OCI-M2 (cell line): ENCODE measurements at regions not wholly inside any gene's neighbourhood (a gene's known extent, or its start where the extent isn't known, plus 50 kb on each side); places are given as distances from the start of the nearest gene placed in this dataset.
"Not testable (repeated sequence)": the region's sequence is repeated elsewhere in the genome, so short reads cannot be mapped to it uniquely, and the experiment has no call there.

Source experiments
- DNase-seq: peaks from one replicate; lab custom pipeline; 2025; ENCODE audit not compliant: unreplicated experiment; lab: John Stamatoyannopoulos, UW

DNA sequence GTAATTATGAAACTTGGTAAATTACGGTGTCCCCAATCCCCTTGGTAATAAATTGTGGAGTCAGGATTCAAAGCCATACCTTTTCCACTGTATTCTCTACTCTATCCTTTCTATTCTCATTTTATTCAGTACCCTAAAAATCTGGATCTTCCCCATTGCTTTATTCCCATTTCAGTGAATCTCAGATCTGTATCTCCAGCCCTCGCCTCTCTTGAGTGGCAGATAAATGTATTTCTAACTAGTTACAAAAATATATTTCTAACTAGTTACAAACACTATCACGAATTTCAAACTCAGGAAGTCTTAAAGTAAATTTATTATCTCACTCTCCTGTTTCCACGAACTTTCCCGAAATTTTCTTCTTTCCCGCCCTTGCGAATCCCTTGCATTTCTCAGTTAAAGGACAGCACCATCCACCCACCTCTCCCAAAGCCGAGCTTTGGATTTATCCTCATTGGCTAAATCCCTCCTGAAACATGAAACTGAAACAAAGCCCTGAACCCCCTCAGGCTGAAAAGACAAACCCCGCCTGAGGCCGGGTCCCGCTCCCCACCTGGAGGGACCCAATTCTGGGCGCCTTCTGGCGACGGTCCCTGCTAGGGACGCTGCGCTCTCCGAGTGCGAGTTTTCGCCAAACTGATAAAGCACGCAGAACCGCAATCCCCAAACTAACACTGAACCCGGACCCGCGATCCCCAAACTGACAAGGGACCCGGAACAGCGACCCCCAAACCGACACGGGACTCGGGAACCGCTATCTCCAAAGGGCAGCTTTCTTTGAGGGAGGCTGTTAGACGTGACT is 164.3 kb upstream of the PABPC3 start:
- no peak for DNase-seq

DNA sequence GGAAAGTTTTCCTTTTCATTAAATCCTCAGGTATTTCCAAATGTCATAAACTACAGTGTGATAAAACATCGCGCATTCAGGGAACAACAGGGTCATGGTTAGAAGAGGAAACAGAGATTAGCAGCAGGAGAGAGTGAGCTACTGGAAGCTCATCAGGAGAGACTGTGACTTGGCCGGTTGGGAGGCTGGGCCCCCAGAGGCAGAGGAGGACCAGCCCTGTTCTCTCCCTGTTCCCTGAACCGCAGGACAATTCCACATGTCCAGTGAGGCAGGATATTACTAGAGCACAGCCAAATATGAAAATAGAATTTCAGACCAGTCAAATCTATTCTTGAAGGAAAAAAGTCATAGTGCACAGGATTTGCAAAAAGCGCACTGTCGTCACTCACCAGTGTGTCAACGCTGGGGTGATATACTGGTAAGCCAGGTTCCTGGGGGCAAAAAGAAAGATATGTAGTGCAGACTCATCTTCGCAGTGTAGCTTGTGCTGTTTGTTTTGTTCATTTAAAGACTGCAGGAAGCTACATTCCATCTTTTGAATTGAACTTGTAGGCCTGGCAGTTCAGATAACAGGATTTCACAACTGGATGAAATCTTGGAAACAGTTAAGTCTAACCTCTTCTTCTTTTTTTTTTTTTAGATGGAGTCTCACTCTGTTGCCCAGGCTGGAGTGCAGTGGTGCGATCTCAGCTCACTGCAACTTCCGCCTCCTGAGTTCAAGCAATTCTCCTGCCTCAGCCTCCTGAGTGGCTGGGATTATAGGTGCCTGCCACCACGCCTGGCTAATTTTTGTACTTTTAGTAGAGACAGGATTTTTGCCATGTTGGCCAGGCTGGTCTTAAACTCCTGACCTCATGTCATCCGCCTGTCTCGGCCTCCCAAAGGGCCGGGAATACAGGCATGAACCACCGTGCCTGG is 162.6 kb upstream of the PABPC3 start:
- not testable (repeated sequence) for DNase-seq

DNA sequence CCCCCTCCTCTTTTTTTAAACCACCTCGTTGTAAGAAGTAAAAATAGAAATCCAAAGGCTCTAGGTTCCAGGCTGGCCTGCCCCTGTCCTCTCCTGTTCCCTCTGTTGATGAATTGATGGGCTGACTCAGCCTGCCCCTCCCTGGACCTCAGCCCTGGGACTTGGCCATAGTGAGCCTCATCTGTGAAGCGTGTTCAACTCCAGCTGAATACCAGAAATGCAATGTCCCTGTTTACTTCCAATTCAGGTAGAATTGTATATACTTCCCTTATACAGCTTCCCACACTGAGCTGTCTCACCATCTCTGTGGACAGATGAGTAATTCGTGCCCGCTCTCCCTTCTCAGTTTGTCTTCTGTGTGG is 161.9 kb upstream of the PABPC3 start:
- DNase-seq = not testable (repeated sequence)

DNA sequence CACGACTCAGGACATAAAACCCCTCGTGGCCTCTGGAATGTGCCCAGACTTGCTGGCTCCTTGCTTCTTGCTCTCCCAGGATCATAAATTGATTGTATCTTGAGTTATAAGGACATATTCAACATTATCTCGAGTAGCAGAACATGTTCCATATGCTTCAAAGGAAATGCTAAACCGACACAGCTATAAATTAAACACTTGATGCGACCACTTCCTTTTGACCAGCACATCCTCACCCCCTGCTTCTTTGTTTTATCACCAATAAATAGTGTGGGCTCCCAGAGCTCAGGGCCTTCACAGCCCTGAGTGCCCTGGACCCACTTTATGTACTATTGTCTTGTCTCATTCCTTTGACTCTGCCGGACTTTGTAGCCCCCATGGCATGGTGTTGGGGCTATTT is 157.0 kb upstream of the PABPC3 start:
- no peak for DNase-seq

DNA sequence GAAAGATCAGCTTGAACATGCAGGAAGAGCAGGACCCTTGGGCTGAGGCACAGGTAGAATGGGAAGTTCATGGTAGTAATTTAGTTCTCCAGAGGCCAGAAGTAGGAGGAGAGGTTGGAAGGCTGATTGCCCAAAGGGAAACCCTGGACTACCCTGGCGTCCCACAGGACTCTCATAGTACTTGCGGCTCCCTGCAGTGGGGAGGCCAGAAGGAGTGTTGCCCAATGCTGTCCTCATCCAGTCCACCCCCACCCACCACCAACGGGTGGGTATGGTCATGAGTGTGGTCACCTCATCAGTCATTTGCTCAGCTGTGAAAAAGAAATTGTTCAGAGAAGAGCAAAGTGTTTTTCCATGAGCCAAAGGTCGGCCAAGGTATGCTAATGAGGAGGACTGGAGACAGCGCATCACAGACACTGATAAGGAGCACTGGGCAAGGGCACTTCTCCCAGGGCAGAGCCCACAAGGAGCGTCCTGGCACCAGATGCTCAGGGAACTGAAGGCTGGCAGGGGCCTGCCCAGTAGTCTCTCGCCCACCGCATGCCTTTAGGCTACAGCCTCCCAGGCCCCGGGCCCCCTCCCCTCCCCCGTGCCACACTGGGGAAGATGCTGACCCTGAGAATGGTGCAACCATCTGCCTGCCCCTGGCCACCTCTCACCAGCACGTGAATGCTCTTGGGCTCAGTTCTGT is 154.8 kb upstream of the PABPC3 start:
- not testable (repeated sequence) for DNase-seq

DNA sequence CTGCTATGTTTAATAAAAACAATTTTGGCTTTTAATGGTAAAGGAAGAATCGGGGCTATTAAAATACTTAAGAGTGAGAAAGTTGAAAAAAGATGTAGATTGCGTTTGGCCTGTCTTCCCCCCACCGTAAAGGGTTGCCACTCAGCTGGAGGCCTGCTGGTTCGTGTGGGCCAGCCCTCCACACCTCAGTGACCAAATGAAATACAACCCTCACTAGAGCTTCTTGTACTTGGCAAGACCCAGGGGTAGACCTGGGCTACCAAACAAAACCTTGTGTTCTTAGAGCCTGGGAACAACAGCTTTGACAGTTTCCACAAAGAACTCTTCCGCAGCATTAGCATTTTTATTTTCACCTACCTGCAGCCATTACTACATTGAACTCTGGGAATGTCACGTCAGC is 152.8 kb upstream of the PABPC3 start:
- no peak for DNase-seq

DNA sequence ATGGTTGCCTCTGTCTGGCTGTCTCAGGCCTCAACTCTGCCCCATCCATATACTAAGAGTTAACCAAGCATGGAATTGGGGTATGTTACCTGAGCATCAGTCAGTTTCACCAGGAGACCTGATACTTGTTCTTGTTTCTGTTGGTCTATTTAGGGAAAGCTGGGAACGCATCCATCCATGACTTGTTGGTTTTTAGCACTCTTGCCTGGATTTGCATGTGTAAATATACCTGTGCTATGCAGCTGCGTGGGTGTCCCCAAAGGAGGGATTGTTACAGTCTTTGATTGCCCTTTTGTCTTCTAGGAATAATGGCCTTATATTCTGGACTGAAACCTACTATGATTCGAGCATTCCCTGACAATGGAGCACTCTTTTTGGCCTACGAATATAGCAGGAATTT is 151.9 kb upstream of the PABPC3 start:
- DNase-seq = not testable (repeated sequence)

DNA sequence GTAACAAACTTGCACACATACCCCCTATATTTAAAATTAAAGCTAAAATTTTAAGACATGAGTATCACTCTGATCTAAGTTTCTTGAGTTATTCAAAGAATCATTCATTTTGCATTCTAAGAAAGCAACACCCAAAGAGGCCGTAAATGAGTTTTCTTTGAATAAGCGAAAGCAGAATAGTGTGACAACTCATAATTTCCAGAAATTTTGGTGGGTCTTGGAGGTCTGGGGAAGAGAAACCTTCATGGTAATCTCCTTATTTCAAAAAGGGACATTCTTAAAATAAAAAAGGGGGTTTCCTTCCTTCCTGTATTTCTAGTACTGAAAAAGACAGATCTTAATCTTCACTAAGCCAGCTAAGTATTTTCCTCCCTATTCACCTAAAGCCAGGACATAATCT is 147.0 kb upstream of the PABPC3 start:
- not testable (repeated sequence) for DNase-seq

DNA sequence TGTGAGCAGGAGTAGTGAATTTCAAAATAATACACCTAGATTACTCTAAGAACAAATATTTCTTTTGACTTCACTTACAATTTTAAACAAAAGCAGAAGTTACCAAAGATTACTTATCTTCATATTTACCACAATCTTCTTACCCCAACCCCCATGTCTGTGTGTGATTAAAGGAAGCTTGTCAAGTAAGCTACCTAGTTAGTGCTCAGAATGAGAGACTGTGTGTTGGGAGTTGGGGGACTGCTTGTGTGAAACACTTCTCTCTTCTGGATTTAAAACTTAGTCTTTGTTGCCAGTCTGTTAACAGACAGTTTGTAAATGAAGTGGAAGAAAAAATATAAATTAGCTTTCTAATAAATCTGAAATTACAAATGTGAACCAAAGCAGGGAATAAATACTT is 145.3 kb upstream of the PABPC3 start:
- DNase-seq = not testable (repeated sequence)

DNA sequence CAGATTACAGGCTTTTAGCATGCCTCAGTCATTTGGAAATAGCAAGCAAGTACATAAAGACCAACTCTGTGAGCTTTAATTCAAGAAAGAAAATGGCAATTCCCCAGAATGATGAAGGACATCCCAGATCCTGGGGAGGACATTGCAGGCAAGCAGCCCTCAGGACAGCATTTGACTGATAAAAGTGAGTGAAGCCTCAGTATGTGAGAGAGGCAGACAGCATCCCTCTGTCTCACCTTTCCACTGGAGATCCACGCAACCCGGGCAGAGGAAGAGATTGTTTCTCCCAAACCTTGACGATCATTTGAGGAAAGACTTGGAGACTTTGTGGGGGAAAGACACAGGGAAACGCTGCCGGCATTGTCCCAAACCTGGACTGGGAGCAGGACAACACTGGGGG is 128.0 kb upstream of the PABPC3 start:
- not testable (repeated sequence) for DNase-seq

DNA sequence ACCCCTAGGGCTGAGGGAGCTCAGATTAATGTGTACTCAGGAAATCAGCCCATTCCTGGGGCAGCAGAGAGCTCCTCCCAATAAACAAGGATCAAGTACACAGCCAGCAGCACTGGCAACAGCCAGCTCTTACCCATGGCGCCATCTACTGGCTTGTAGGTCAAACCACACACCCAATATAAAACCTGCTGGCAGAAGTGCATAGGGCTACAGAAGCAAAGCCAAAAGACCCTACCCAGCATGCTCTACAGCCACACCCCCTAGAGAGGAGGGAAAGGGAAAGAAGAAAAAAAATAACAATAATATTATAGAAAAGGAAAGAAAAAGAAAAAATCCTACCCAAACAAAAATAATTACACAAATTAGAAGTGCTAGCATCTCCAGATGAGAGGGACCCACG is 127.5 kb upstream of the PABPC3 start:
- DNase-seq = not testable (repeated sequence)

DNA sequence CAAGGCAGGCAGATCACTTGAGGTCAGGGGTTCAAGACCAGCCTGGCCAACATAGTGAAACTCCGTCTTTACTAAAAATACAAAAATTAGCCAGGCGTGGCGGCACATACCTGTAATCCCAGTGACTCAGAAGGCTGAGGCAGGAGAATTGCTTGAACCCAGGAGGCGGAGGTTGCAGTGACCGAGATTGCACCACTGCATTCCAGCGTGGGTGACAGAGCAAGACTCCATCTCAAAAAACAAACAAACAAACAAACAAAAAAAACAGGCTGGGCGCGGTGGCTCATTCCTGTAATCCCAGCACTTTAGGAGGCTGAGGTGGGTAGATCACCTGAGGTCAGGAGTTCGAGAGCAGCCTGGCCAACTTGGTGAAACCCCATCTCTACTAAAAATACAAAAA is 122.8 kb upstream of the PABPC3 start:
- DNase-seq = not testable (repeated sequence)

DNA sequence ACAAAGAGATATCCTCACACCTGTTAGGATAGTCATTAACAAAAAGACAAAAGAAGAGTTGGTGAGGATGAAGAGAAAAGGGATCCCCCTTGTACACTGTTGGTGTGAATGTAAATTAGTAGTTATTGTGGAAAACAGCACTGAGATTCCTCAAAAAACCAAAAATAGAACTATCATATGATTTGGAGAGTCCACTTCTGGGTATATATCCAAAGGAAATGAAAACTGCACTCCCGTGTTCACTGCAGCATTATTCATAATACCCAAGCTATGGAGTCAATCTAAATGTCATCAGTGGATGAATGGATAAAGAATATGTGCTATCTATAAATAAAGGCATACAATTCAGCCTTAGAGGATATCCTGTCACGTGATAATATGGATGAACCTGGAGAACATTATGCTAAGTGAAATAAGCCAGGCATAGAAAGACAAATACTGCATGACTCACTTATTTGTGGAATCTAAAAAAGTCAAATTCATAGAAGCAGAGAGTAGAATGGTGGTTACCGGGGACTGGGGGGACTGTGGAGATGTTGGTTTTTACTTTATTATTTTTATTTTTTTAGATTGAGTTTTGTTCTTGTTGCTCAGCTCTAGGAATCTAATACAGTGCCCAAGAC is 114.6 kb upstream of the PABPC3 start:
- DNase-seq = not testable (repeated sequence)

DNA sequence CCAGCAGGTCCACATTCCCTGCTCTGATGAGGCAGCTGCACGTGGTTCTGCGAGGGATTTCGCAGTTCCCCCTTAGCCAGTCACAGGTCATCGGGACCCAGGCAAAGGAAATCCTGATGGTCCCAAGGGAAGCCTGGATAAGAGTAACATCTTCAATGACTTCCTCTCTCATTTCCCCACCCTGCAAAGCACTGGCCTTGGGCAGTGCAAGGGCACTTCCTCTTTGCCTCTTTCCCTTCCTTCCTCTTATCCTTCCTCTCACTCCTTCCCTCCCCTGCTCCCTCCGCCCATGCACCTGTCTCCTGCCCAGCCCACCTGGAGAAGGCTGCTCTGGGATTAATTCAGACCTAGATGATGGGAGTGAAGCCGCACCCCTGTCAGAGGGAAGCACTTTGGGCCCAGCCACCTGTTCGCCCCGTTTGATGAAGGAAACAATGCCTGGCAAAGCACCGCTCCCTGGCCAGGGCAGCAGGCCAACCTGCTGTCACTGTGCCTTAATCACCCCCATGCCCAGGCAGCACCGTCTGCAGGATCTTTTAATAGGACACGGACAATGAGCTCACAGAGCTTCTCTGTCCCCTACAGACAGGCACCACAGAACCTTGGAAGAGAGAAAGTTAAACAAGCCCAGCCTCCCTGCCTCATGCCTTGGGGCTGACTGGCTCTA is 113.5 kb upstream of the PABPC3 start:
- DNase-seq = no peak

DNA sequence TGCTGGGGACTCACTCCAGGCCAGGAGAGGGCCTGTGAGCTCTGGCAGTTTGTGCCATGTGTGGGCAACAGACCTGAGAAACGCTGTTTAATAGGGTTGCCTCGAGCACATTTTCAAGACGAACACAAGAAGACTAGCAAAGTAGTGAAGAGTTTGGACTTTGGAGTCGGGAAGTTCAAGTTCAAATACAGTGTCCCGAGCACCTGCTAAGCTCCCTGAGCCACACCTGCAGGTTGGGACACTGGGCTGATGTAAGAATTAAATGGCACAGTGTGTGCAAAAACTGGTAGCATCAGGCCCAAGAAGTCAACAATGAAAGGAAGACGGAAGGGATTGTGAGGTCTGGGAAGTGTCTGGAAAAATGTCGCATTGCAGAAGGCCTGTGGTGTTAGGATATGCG is 112.8 kb upstream of the PABPC3 start:
- no peak for DNase-seq

DNA sequence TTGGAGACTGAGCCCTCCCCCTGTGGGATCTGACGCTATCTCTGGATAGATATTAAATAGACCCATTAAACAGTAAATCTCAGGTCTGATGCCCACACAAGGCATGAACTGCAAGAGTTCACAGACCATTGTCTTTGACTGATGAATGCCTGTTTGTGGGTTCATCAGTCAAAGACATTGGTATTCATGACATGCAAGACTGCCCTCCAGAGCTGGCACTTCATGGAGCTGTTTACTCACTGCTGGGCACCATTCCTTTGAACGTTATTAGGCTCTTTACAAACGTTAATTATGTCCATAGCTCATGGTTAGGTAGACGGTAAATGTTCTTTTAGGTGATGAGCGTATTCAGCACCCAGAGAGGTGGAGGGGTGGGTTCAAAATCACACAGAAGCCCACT is 111.8 kb upstream of the PABPC3 start:
- no peak for DNase-seq

DNA sequence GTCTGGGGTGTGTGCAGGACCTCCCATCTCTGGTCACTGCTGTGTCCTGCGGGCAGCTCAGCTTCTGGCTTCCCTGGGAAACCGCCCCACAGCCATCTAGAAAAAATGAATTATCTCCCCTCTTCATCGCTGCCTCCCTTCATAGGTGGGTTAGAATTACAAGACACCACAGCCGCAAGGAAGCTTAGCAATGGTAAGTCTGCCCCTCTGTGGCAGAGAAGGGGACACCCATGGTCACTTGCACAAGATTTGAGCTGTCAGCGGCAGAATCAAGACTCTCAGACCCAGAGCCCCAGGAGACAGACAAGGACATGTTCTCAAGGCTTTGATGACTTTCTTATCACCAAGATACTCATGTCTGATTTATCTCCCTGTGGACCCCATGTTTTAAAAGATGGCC is 110.8 kb upstream of the PABPC3 start:
- no peak for DNase-seq

DNA sequence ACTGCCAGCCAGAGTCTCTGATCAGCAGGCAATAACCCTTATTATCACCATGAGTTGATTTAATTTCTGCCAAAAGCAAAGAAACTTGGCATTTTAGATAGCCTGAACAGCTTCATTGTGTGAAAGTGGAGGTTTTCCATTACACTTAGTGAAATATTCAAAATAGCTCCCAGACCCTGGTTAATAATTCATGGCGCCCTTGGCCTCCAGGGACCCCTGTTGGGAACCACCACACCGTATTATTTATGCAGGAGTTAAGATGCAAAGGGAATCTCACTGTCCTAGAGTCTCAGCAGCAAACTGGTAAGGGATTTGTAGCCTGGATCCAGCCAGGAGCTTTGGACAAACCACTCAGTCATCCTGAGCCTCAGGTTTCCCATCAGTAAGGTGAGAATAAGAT is 110.0 kb upstream of the PABPC3 start:
- DNase-seq = no peak

DNA sequence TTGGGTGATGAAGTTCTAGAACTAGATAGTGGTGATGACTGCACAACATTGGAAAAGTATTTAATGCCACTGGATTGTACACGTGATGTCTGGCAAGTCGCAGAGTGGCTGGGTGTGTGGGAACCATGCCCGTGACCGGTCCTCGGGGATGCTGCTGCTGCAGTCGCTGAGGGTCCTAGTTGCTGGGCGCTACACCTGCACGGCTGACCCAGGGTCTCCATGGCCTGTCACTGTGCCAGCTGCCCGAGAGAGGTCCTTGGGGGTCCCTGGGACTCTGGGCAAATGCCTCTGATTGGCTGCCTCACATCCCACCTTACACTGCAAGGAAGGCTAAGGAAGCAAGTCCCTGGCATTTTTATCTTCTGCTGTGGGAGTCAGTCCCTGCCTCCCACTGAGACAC is 109.1 kb upstream of the PABPC3 start:
- DNase-seq = no peak

DNA sequence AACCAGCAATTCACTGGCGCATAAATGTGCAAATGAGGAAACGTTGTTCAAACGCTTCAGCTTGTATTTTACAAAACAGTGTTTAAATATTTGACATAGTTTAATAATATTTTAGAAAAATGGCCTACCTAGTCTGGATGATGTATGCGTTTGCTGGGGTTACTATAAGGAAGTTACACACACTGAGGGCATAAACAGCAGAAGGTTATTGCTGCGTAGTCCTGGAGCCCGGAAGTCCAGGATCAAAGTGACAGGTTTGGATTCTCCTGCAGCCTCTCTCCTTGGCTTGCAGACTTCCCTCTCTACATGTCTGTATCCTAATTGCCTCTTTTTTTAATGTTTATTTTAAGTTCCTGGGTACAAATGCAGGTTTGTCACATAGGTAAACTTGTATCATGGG is 106.0 kb upstream of the PABPC3 start:
- DNase-seq = not testable (repeated sequence)

DNA sequence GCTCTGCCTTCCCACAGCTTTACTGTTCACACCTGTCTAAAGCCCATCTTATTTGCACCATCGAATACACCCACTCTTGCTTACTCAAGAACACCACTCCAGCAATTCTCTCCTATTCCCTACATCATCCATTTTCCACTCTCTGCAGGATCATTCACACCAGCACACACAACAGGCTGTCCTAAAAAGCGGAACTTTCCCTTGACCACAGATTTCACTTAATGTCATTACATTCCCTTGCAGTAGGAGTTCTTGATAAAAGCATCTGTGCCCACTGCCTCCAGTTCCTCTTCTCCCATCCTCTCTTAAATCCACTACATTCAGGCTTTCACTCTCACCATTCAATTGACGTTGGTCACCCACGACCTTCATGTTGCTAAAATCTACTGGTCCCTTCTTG is 103.0 kb upstream of the PABPC3 start:
- not testable (repeated sequence) for DNase-seq
